Stimulated activated CD4-positive, alpha-beta T cell treated with anti-CD3 and anti-CD28 coated beads, TNF-alpha, amount 100 ng/mL, for 48 hours (primary cell): ENCODE measurements at regions not wholly inside any gene's neighbourhood (a gene's known extent, or its start where the extent isn't known, plus 50 kb on each side); places are given as distances from the start of the nearest gene placed in this dataset.

ENCODE experiments used
- DNase-seq, 3 donors: peaks; one replicate each; pipeline ENCODE4 v3.0.0-alpha.2; 2020; ENCODE audit warnings: low read depth in 3 of 3

DNA sequence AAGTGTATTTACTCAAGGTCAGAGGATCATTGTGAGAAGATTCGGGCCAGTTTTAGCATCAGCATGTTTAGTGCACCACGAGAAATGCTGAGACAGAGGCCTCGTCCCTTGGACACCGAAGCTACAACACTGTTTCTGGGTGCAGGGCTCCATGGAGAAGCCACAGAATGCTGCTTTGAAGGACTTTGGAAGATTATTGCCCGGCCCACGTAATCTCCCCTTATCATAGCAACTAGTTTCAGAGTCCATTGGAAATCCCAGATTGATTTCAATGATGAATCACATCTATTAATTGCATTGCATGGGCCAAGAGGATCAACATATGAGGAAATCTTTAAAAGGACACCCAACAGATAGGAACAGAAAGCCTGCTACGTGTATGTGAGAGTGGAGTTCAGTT, 156.0 kb downstream of the MAF start:
- no peak for DNase-seq

GRCh38 chr16:79439901-79440300, 160.6 kb downstream of the MAF start:
- DNase-seq, result no peak

DNA sequence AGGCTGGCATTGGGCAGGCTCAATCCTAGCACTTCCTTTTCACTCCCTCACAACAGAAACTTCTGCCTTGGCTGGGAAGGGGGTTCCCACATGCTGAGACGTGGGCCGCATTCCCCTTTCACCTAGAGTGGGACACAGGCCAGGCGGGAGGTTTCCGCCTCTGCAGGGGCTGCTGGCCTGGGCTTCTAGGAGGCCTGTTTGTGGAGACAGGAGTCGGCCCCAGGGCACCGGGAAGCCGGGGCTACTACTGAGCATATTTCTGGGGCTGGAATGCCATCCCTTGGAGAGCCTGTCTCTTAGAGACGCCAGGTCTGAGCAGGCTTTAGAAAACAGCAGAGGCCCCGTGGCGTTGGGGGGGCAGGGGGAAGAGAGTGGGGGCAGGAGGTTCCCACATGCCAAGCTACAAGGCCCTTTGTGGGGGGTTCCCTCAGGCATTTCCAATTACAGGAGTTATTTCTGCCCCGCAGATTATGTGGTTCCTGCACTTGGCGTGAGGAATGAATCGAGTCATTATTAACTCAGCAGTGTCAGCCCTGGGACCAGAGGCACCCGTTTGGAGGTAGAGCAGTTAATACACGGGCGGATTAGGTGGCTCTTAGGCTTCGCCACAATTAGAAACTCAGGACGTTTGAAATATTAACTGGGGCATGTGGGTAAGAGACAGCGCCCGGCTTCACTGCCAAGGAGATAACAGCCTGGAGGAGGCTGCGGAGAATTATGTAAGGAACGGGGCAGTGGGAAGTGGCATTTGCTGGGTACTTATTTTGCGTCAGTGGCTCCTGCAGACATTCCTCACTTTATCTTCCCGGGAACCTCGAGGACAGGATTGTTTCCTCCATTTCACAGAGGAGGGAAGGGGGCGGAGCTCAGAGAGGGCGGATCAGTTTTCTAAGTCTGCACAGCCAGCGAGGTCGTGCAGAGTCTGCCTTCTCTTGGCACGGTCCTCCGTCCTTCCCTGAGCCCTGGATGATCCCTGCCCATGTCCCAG, 162.5 kb downstream of the MAF start:
- DNase-seq, result no peak

DNA sequence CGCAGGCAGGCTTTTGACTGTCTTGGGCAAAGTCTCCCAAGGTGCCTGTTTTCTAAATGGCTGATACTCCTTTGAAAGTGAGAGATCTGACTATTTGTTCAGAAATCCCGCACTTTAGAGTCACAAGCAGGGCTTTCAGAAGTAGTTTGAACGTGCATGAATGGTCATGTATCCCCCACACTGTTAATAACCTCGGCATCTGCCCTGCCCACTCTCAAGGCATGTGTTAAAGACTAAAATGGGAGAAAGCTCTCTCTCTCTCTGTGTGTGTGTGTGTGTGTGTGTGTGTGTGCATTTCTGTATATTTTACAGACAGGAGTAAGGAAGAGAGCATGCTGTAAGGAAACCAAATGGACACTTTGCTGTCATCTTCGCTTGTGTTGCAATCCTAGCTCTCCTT, 163.7 kb downstream of the MAF start:
- DNase-seq, result no peak

DNA sequence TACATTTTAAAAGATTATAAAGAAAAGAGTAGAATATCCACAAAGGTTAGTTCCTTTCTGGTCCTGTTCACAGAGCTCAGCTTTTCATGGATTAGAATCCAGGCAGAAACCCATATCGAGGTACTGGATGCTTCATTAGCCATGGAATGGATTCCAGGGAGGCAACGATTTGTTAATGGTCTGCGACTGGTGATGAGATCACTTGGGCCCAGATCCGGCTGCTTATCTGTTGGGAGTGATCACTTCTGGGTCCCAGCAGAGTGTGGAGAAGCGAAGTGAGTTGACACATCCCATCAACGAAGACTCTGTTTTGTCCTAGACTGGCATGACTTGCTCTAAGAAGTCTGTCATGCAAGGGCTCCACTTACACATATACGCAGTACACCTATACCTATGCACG, 165.8 kb downstream of the MAF start:
- DNase-seq, result no peak

- DNase-seq, result no peak
Observed at GRCh38 chr16:79434092-79434491, 166.4 kb downstream of the MAF start.

DNA sequence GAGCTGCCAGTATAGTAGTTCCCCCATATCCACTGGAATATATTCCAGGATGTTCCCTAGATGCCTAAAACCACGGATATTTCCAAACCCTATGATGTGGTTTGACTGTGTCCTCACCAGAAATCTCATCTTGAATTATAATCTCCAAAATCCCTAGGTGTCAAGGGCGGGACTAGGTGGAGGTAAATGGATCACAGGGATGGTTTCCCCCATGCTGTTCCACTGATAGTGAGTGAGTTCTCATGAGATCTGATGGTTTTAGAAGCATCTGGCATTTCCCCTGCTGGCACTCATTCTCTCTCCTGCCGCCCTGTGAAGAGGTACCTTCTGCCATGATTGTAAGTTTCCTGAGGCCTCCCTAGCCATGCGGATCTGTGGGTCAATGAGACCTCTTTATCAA, 168.6 kb downstream of the MAF start:
- no peak for DNase-seq

GRCh38 chr16:79430191-79430678, 170.3 kb downstream of the MAF start:
- no peak for DNase-seq

- DNase-seq, result no peak
Observed at GRCh38 chr16:79429381-79430190, 171.0 kb downstream of the MAF start.

DNA sequence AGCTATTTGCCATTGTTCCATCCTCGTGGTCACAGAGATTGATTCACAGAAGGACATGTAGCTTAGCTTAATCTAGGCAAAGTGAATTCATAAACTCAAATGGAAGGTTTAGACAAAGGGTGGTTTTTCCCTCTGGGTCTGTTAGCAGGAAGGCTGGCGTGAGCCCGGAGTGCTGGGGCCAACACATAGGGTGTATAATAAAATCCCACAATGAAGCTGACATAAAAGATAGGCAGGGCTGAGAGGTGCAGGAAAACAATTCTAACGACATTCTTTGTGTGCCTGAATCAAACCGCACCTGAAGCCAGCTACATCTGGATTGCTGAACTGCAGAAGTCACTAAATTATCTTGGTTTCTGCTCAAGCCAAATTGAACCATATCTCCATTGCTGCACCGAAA, 173.9 kb downstream of the MAF start:
- no peak for DNase-seq

- DNase-seq, result no peak
Observed at GRCh38 chr16:79422064-79422463, 178.5 kb downstream of the MAF start.

DNA sequence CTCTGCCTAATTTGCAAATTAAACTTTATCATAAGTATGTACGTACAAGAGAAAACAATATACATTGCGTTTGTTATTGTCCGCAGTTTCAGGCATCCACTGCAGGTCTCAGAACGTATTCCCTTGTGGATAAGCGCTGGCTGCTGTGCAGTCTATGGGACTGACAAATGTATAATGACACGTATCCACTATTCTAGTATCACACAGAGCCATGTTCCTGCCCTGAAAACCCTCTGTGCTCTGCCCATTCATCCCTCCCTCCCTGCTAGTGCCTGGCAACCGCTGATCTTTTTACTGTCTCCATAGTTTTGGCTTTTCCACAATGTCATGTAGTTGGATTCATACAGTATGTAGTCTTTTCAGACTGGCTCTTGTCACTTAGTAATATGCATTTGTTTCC, 179.4 kb downstream of the MAF start:
- no peak for DNase-seq

DNA sequence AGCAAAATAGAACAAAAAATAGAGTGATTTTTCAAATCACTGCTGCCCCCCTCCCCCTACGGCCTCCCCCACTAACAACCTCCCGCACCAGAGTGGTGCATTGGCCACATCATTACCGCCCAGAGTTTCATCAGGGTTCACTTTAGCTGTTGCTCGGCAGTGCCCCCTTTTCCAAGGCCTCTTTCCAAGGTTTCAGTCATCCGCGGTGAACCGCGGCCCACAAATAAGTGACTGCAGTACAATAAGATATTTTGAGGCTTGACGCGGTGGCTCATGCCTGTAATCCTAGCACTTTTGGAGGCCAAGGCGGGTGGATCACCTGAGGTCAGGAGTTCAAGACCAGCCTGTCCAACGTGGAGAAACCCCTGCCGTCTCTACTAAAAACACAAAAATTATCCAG, 180.0 kb downstream of the MAF start:
- DNase-seq, result no peak

GRCh38 chr16:79419148-79419547, 181.4 kb downstream of the MAF start:
- no peak for DNase-seq

DNA sequence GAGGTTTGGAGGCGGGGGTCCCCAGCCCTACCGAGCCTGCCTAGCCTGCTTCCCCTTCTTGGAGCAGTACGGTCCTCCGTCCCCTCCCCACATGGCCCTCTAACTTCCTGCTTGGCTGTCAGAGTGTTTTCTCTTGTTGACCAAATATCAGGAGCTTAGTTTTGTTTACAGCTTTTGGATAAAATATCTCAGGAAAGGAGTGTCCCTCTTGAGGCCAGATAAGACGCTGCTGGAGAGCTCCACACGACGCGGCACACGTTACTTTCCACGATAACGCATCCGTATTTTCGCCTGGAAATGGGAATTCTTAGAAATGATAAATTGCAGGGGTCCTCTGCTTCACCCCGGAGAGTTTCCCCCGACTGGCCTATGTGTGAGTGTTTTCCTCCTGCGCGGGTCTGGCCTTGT, 182.9 kb downstream of the MAF start:
- no peak for DNase-seq

DNA sequence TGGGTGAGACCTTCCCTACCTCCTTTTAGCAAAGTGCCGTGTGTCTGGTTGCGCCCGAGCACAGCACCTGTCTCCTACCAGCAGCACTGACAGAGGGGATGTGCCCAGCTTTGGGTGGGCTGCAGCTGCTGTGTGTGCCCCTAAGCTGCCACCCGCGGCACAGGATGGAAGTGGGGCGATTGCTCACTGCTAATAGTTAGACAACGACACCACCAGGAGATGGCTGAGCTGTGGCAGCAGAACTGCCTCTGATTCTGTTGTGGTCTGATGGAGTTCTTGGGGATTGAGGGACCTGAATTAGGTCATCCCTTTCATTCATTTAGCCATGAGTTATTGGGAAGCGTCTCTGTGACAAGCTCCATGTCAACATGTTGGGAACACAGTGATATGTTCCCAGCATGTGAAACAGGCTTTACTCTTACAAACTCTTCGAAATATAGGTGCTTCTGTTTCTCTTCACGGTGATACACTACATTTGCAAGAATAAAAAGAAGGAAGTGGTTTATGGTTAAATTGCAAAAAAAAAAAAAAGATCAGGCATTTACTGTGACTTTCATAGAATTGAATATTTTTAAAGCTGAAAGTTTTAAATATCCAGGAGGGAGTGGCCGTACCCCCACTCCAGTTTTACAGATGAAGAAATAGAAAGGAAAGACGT, 184.4 kb downstream of the MAF start:
- no peak for DNase-seq

GRCh38 chr16:79412783-79413225, 187.7 kb downstream of the MAF start:
- DNase-seq, result no peak

GRCh38 chr16:79411805-79412204, 188.7 kb downstream of the MAF start:
- DNase-seq, result peak in 1 of 3 donors; percentile 8

- no peak for DNase-seq
Observed at GRCh38 chr16:79411357-79411756, 189.2 kb downstream of the MAF start.

DNA sequence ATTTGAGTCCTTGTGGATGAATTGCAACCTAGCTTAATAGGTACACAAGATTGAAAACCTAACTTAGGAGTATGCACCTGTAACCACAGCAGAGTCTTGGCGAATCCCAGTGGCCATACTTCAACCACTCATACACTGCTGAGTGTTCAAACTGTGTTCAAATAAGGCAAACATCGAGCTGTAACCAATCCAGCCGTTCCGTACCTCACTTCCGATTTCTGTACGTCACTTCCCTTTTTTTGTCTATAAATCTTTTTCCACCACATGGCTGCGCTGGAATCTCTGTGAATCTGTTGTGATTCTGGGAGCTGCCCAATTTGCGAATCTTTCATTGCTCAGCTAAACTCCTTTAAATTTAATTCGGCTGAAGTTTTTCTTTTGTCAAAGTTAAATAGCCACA, 190.6 kb downstream of the MAF start:
- DNase-seq, result no peak

GRCh38 chr16:79408355-79408754, 192.2 kb downstream of the MAF start:
- DNase-seq, result no peak
